Endothelial cell of umbilical vein (primary cell): ENCODE measurements at regions not wholly inside any gene's neighbourhood (a gene's known extent, or its start where the extent isn't known, plus 50 kb on each side); places are given as distances from the start of the nearest gene placed in this dataset.

Experiments
- BruUV-seq: library from RNA; stranded (reverse); fragments of 400-500 nt; replicated peaks from 2 replicates; lab custom pipeline; 2021; lab: Mats Ljungman, UMichigan
- CTCF ChIA-PET: fragments of 300-600, 350-600 bp; sonication (Branson Sonifier 250); formaldehyde crosslinking; loops from one replicate; lab custom pipeline; 2021; ENCODE audit warnings: antibody characterized with exemption, inconsistent platforms; lab: Charles Lee
- POLR2A ChIA-PET: fragments of 300-600, 350-600 bp; sonication (Branson Sonifier 250); formaldehyde crosslinking; loops from one replicate; lab custom pipeline; 2021; ENCODE audit warnings: antibody characterized with exemption, inconsistent platforms; lab: Charles Lee
- DNase-seq: peaks from one replicate; pipeline ENCODE4 v3.0.0-alpha.2; 2011; ENCODE audit warnings: low read depth, low spot score
- FAIRE-seq: peaks from 2 replicates; lab custom pipeline; 2011; peaks lifted over from hg19 to GRCh38; lab: Jason Lieb, UNC
- H2AFZ ChIP-seq: 2 replicates; pipeline ENCODE4 v1.6.0; 2012; ENCODE audit warnings: low read depth, low read length, control low read depth, inconsistent platforms
- H3K27ac ChIP-seq: 2 replicates; pipeline ENCODE4 v1.5.1; 2011; ENCODE audit warnings: low read depth, mild to moderate bottlenecking, control low read depth, low read length, moderate library complexity; ENCODE audit not compliant: insufficient read depth
- H3K27me3 ChIP-seq, 2 experiments: 2 replicates each; pipeline versions ENCODE4 v1.6.0 to v1.6.1; 2011; ENCODE audit warnings: low read length in 2 of 2, mixed read lengths in 1 of 2; ENCODE audit not compliant: control insufficient read depth in 2 of 2, insufficient read depth in 2 of 2
- H3K36me3 ChIP-seq, 2 experiments: 2 replicates in 1 of 2; 3 replicates in 1 of 2; pipeline ENCODE4 v1.5.1; 2011; ENCODE audit warnings: low read length in 2 of 2, mild to moderate bottlenecking in 1 of 2, moderate library complexity in 1 of 2; ENCODE audit not compliant: control insufficient read depth in 2 of 2, insufficient read depth in 2 of 2; ENCODE audit errors: extremely low read depth in 1 of 2
- H3K4me1 ChIP-seq: 3 replicates; pipeline ENCODE4 v1.5.1; 2011; ENCODE audit warnings: mild to moderate bottlenecking, low read length; ENCODE audit not compliant: control insufficient read depth, insufficient read depth; ENCODE audit errors: extremely low read depth
- H3K4me2 ChIP-seq: 2 replicates; pipeline ENCODE4 v1.6.1; 2011; ENCODE audit warnings: low read length, control low read depth, mixed read lengths; ENCODE audit not compliant: insufficient read depth
- H3K4me3 ChIP-seq, 3 experiments: fragments of 200-600 bp in 1 of 3; sonication (generic), shearing (Covaris generic) in 1 of 3; replicated peaks in 1 of 3; 2 replicates each; pipeline ENCODE4 v1.5.1; 2011 to 2016; ENCODE audit warnings: control low read depth in 3 of 3, low read length in 3 of 3, mild to moderate bottlenecking in 2 of 3, inconsistent platforms in 1 of 3, low read depth in 1 of 3, moderate library complexity in 1 of 3; ENCODE audit not compliant: insufficient read depth in 1 of 3
- H3K79me2 ChIP-seq: 2 replicates; pipeline ENCODE4 v1.6.0; 2012; ENCODE audit warnings: low read length, inconsistent platforms; ENCODE audit not compliant: control insufficient read depth, insufficient read depth
- H3K9ac ChIP-seq: replicated peaks from 2 replicates; pipeline ENCODE3; 2011; ENCODE audit warnings: low read length, control low read depth; ENCODE audit not compliant: insufficient read depth; ENCODE audit errors: extremely low read depth
- H3K9me1 ChIP-seq: replicated peaks from 3 replicates; pipeline ENCODE4 v1.6.0; 2011; ENCODE audit warnings: mild to moderate bottlenecking, low read length; ENCODE audit not compliant: control insufficient read depth, insufficient read depth; ENCODE audit errors: extremely low read depth
- H3K9me3 ChIP-seq: replicated peaks from 2 replicates; pipeline ENCODE4 v1.5.1; 2012; ENCODE audit warnings: low read length, inconsistent platforms; ENCODE audit not compliant: control insufficient read depth, insufficient read depth
- H4K20me1 ChIP-seq: replicated peaks from 2 replicates; pipeline ENCODE3; 2011; ENCODE audit warnings: mild to moderate bottlenecking, low read length; ENCODE audit not compliant: control insufficient read depth, insufficient read depth; ENCODE audit errors: extremely low read depth
- CTCF ChIP-seq, 2 donors: IDR thresholded peaks; 1 replicate in 1 of 2; 2 replicates in 1 of 2; pipeline ENCODE4 v1.5.1; 2011; ENCODE audit warnings: low read length in 2 of 2, mild to moderate bottlenecking in 2 of 2, moderate library complexity in 2 of 2, control low read depth in 1 of 2, inconsistent platforms in 1 of 2, low read depth in 1 of 2; ENCODE audit not compliant: insufficient read depth in 1 of 2; ENCODE audit errors: extremely low read depth in 1 of 2
- EZH2 ChIP-seq: IDR thresholded peaks from 2 replicates; pipeline ENCODE4 v1.6.1; 2012; ENCODE audit warnings: borderline replicate concordance, low read depth, mild to moderate bottlenecking, moderate library complexity, low read length, inconsistent platforms; ENCODE audit not compliant: severe bottlenecking
- FOS ChIP-seq: IDR thresholded peaks from 2 replicates; pipeline ENCODE4 v1.6.1; 2011; ENCODE audit warnings: mild to moderate bottlenecking, low read length, moderate library complexity, borderline replicate concordance; ENCODE audit not compliant: insufficient read depth
- GATA2 ChIP-seq: IDR thresholded peaks from 2 replicates; pipeline ENCODE4 v1.7.0; 2011; ENCODE audit warnings: low read depth, mild to moderate bottlenecking, moderate library complexity, mixed read lengths, low read length; ENCODE audit not compliant: insufficient read length, insufficient read depth
- JUN ChIP-seq: IDR thresholded peaks from 2 replicates; pipeline ENCODE4 v1.6.1; 2011; ENCODE audit warnings: borderline replicate concordance, low read depth; ENCODE audit not compliant: insufficient read length, insufficient read depth
- MAX ChIP-seq: IDR thresholded peaks from 2 replicates; pipeline ENCODE4 v1.6.1; 2011; ENCODE audit not compliant: insufficient read depth, insufficient read length
- MYC ChIP-seq: IDR thresholded peaks from one replicate; pipeline ENCODE4 v1.6.1; 2011; ENCODE audit warnings: mild to moderate bottlenecking, low read depth, low read length
- POLR2A ChIP-seq: IDR thresholded peaks from 2 replicates; pipeline ENCODE4 v1.6.1; 2012; ENCODE audit warnings: low read depth, mild to moderate bottlenecking, control low read depth, low read length
- POLR2AphosphoS5 ChIP-seq: IDR thresholded peaks from 2 replicates; pipeline ENCODE4 v1.6.1; 2012; ENCODE audit warnings: low read depth, mild to moderate bottlenecking, control low read depth, low read length, moderate library complexity; ENCODE audit not compliant: insufficient read depth
- dilution Hi-C: fragments of 300-500 bp; cut with MboI; formaldehyde crosslinking; loops from one replicate; pipeline ENCODE4 v1.15.0; 2019; ENCODE audit warnings: low sequenced_read_pairs; ENCODE audit not compliant: extremely low pct_ligation_motif_present
- intact Hi-C: fragments of 100-400 bp; cut with micrococcal nuclease; formaldehyde crosslinking; loops from one replicate; pipeline ENCODE4 v1.10.0; 2022

GRCh38 chr17:65409381-65409780, 152.1 kb downstream of the AXIN2 start:
- dilution Hi-C loops, result no loop called here
- Histone ChIP-seq H3K36me3 (no peaks in the 10 kb centered on the region), H3K27ac (no peak overlapping the region), H3K4me1 (no peaks in the 10 kb centered on the region), H3K9ac (no peak overlapping the region), H3K4me2 (no peak overlapping the region), H3K79me2 (no peaks in the 10 kb centered on the region), H3K9me1 (no peaks in the 10 kb centered on the region), H2AFZ (no peak overlapping the region), H3K4me3 (no peak overlapping the region), H3K27me3 (peaks cover 2 to 3% of the 10 kb centered on the region in 2 experiments), H4K20me1 (no peaks in the 10 kb centered on the region), H3K9me3 (no peaks in the 10 kb centered on the region)
- ChIA-PET CTCF (no interaction called here), POLR2A (no interaction called here)
- FAIRE-seq, result no peak
- DNase-seq, result no peak
- no TSS peak for BruUV-seq
- TF ChIP-seq EZH2, result no peak
- intact Hi-C loops, result no loop called here

DNA sequence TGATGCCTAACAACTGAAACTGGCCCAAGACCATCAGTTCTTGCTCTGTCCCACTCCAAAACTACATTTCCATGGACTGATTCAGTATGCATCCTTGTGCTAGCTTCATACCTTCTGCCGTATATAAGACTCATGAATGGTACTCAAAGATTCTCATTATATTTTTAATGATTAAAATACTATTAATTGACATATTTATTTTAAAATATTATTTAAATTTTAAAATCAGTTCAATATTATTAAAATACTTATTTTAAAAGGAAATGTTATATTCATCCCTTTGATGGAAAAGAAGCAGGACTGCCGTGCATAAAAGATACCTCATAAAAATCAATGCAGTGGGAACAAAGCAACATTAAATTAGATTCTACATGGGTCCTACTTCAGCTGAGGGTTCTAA, 153.4 kb downstream of the AXIN2 start:
- H2AFZ ChIP-seq, result no peak overlapping the region
- H4K20me1 ChIP-seq, result no peaks in the 10 kb centered on the region
- no peaks in the 10 kb centered on the region for H3K9me3 ChIP-seq
- intact Hi-C loops (no loop called here), dilution Hi-C loops (no loop called here)
- no peaks in the 10 kb centered on the region for H3K9me1 ChIP-seq
- CTCF ChIA-PET, result no interaction called here
- no peak for TF ChIP-seq EZH2
- no peak for TF ChIP-seq GATA2
- no peak for TF ChIP-seq CTCF (IDR thresholded peaks at IDR 0.05; ENCODE audit: extremely low read depth in 1 of 2, insufficient read depth in 1 of 2, low read depth in 1 of 2, low read length in 2 of 2)
- no peak for TF ChIP-seq FOS
- no peak for TF ChIP-seq MYC
- TF ChIP-seq MAX, result no peak
- TF ChIP-seq POLR2A, result no peak
- no peak for TF ChIP-seq POLR2AphosphoS5
- no peak for TF ChIP-seq JUN
- no peak overlapping the region for H3K27ac ChIP-seq
- H3K4me2 ChIP-seq, result no peak overlapping the region
- no peaks in the 10 kb centered on the region for H3K79me2 ChIP-seq
- H3K4me1 ChIP-seq, result no peaks in the 10 kb centered on the region
- peaks cover 2 to 3% of the 10 kb centered on the region in 2 experiments for H3K27me3 ChIP-seq
- no peak overlapping the region for H3K9ac ChIP-seq
- H3K4me3 ChIP-seq, result no peak overlapping the region
- DNase-seq (no peak), FAIRE-seq (no peak)
- no peaks in the 10 kb centered on the region for H3K36me3 ChIP-seq
- no TSS peak for BruUV-seq
- POLR2A ChIA-PET, result no interaction called here
